Epidermal melanocyte (primary cell): ENCODE measurements at regions not wholly inside any gene's neighbourhood (a gene's known extent, or its start where the extent isn't known, plus 50 kb on each side); places are given as distances from the start of the nearest gene placed in this dataset.

Source experiments
- DNase-seq: peaks from one replicate; pipeline ENCODE4 v3.0.0; 2011; ENCODE audit warnings: low spot score; ENCODE audit not compliant: insufficient read length

- DNase-seq, result no peak
These were observed 147.5 kb upstream of the RBFOX1 start for GRCh38 chr16:7185165-7185564.

GRCh38 chr16:7183768-7184167, 148.9 kb upstream of the RBFOX1 start:
- no peak for DNase-seq

GRCh38 chr16:7182510-7183109, 150.0 kb upstream of the RBFOX1 start:
- no peak for DNase-seq

- DNase-seq, result no peak
These were observed 154.8 kb upstream of the RBFOX1 start for GRCh38 chr16:7177875-7178274.

GRCh38 chr16:7171151-7171550, 161.5 kb upstream of the RBFOX1 start:
- DNase-seq, result no peak

- DNase-seq, result no peak
These were observed 165.0 kb upstream of the RBFOX1 start for GRCh38 chr16:7167626-7168025.

GRCh38 chr16:7161891-7162290, 170.8 kb upstream of the RBFOX1 start:
- DNase-seq, result no peak

- no peak for DNase-seq
These were observed 172.6 kb upstream of the RBFOX1 start for GRCh38 chr16:7160093-7160492.

GRCh38 chr16:7158481-7158880, 174.2 kb upstream of the RBFOX1 start:
- no peak for DNase-seq

- DNase-seq, result no peak
These were observed 182.4 kb upstream of the RBFOX1 start for GRCh38 chr16:7150230-7150629.

- DNase-seq, result no peak
These were observed 184.0 kb upstream of the RBFOX1 start for GRCh38 chr16:7148606-7149005.

GRCh38 chr16:7140899-7141298, 191.7 kb upstream of the RBFOX1 start:
- DNase-seq, result no peak

GRCh38 chr16:7137560-7138330, 194.9 kb upstream of the RBFOX1 start:
- DNase-seq, result no peak

GRCh38 chr16:7132465-7132864, 200.2 kb upstream of the RBFOX1 start:
- no peak for DNase-seq

- no peak for DNase-seq
These were observed 207.9 kb upstream of the RBFOX1 start for GRCh38 chr16:7124701-7125100.

GRCh38 chr16:7124242-7124641, 208.4 kb upstream of the RBFOX1 start:
- no peak for DNase-seq

- DNase-seq, result no peak
These were observed 215.9 kb upstream of the RBFOX1 start for GRCh38 chr16:7116734-7117133.

- no peak for DNase-seq
These were observed 216.7 kb upstream of the RBFOX1 start for GRCh38 chr16:7115898-7116297.

- no peak for DNase-seq
These were observed 218.7 kb upstream of the RBFOX1 start for GRCh38 chr16:7113949-7114348.

GRCh38 chr16:7113395-7113794, 219.2 kb upstream of the RBFOX1 start:
- no peak for DNase-seq

- DNase-seq, result no peak
These were observed 221.4 kb upstream of the RBFOX1 start for GRCh38 chr16:7111265-7111664.

- DNase-seq, result no peak
These were observed 225.2 kb upstream of the RBFOX1 start for GRCh38 chr16:7107436-7107835.

GRCh38 chr16:7103056-7103455, 229.6 kb upstream of the RBFOX1 start:
- no peak for DNase-seq
